ENCODE measurements at regions not wholly inside any gene's neighbourhood (a gene's known extent, or its start where the extent isn't known, plus 50 kb on each side); places are given as distances from the start of the nearest gene placed in this dataset.

DNA sequence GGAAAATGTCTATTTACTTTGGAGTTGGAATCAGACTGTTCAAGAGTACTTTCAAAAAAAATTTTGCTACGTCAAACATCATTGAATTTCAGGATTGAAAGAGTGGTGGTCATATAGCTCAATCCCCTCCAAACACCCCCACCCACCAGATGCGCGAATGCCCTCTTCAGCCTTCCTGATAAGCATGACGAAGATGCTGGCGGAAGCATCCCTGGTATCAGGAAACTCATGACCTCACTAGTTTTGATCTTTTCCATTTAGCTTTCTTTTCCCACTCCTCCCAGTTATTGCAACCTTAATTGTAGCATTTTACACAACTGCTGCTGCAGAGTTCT is 104.4 kb downstream of the LEPR start:
- TF ChIP-seq, protein P1, sequence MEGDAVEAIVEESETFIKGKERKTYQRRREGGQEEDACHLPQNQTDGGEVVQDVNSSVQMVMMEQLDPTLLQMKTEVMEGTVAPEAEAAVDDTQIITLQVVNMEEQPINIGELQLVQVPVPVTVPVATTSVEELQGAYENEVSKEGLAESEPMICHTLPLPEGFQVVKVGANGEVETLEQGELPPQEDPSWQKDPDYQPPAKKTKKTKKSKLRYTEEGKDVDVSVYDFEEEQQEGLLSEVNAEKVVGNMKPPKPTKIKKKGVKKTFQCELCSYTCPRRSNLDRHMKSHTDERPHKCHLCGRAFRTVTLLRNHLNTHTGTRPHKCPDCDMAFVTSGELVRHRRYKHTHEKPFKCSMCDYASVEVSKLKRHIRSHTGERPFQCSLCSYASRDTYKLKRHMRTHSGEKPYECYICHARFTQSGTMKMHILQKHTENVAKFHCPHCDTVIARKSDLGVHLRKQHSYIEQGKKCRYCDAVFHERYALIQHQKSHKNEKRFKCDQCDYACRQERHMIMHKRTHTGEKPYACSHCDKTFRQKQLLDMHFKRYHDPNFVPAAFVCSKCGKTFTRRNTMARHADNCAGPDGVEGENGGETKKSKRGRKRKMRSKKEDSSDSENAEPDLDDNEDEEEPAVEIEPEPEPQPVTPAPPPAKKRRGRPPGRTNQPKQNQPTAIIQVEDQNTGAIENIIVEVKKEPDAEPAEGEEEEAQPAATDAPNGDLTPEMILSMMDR (IDR thresholded peaks at IDR 0.05; ENCODE audit: unreplicated experiment in 3 of 3): no peak
- Mint-ChIP-seq H3K4me1 (peaks cover 11% of the 10 kb centered on the region), H3K9me3 (no peaks in the 10 kb centered on the region), H3K36me3 (ENCODE audit: low read depth) (no peaks in the 10 kb centered on the region), H3K4me3 (peak overlapping the region; percentile 28 to 80 (median 56)), H3K27me3 (ENCODE audit: low read depth) (peaks cover 53% of the 10 kb centered on the region), H3K27ac (no peak overlapping the region)

DNA sequence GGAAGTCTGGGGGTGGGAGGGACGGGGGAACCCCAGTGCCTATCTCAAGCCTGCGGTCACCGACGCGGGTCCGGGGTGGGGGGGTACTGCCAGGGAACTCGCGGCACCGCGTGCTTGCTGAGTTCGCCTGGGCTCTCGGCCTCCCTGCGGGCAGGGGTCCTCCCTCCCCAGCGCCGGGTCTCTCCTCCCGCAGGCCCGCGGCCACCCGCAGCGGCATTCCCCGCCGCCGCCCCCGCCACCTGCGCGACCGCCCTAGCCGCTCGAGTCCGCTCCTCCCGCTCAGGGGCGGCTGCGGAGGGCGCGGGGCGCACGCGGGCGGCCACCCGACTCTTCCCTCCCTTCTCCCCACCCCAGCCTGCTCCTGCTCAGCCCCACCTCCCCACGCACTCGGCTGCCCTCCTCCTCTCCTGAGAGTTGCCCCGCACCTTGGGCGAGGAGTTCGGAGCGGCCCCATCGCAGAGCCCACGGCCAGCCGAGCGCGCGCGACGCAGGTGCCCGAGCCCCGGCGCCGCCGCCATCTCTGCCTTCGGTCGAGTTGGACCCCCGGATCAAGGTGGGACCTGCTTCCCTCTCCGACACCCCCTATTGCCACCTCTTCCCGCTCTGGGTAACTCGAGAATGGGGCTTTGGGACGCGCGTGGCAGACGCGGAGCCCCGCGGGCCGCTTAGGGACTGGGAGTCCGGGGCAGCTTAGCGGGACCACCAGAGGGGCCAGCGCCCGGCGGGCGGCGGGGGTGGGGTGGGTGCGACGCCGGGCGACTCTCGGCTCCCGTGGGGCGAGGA is 105.0 kb downstream of the LEPR start:
- H3K27me3 Mint-ChIP-seq (ENCODE audit: low read depth): peaks cover 53% of the 10 kb centered on the region
- TF ChIP-seq, protein P1 (IDR thresholded peaks at IDR 0.05; ENCODE audit: unreplicated experiment in 3 of 3): no peak
- no peaks in the 10 kb centered on the region for H3K36me3 Mint-ChIP-seq (ENCODE audit: low read depth)
- peak overlapping the region; percentile 56 to 81 (median 64) for H3K4me3 Mint-ChIP-seq
- H3K27ac Mint-ChIP-seq: no peak overlapping the region
- H3K9me3 Mint-ChIP-seq: no peaks in the 10 kb centered on the region
- H3K4me1 Mint-ChIP-seq: peaks cover 11% of the 10 kb centered on the region

DNA sequence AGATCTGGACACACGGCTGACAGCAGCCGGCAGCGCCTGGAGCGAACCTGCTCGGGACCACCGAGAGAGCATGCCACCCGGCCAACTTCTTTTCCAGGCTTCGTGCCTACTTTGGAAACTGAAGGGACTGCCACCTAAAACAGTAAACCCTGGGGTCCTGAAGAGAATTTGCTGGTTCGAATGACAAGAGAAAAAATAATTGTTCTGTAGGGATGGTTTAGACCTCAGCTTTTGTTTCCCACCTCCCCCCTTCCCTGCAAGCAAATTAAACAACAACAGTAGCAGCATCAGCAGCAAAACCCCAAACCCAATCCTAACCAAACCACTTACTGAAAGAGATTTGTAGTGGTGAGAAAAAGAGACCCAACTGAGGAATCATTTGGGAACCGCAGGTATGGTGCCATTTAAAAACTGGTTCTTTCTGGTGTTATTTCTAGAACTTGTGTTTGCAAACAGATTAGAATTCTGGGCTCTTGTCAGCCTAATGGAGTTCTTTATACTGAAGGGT is 105.6 kb downstream of the LEPR start:
- Mint-ChIP-seq H3K27me3 (ENCODE audit: low read depth) (peaks cover 54% of the 10 kb centered on the region), H3K4me1 (peaks cover 11% of the 10 kb centered on the region), H3K27ac (no peak overlapping the region), H3K4me3 (peak overlapping the region; percentile 64 to 82 (median 81)), H3K9me3 (no peaks in the 10 kb centered on the region), H3K36me3 (ENCODE audit: low read depth) (no peaks in the 10 kb centered on the region)
- TF ChIP-seq, protein P1 (IDR thresholded peaks at IDR 0.05; ENCODE audit: unreplicated experiment in 3 of 3): no peak

DNA sequence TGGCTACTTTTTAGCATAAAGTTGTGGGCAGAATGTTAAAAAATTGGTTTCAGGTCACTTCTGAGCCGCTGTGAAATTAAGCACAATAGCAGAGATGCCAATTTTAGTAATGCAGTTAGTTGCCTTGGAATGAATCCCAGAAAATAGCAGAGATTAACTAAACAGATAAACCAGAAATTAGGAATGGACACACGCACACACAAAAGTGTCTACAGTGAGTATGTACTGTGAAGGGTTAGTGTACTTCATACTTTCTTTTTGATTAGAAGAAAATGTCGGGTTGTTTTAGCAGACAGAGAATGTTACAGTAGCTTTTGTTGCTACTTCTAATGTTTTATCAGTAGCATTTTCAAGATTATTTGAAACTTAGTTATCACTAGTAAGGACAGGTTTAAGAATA is 106.7 kb downstream of the LEPR start:
- TF ChIP-seq, protein P1 (IDR thresholded peaks at IDR 0.05; ENCODE audit: unreplicated experiment in 3 of 3): no peak

DNA sequence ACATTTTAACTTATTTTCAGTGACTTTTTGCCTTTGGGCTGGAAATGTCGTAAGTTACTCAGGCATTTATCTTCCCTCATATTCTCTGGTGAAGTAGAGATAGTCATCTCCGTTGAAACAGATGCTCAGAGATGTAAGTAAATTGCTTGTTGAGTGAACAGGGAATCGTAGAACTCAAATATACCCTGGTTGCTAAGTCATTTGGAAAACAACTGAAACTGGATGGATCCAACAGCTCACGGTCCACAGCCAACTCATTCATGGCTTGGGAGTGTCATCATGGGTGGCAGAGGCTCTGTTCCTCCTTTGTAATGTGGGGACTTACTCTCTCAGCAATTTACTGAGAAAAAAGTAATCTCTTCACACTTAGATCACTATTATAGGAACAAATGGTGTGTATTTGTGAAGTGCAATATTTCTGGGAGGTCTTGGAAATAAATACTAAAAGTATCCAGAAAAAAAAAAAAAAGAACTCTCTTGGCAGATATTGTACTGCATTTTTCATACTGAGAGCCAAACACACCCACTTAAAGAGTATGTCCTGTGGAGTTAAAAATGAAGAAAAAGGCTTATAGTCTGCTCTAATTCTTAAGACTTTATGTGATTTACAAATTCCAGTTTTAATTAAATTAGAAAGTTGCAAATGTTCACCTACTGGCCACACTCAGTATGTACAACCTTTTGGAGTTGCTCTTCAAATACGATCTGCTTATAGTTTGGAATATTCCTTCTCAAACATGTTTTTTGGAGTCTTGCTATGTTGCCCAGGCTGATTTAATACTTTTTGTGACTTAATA is 107.4 kb downstream of the LEPR start:
- peak overlapping the region in 2 of 3 experiments; percentile 38 to 60 for H3K27ac Mint-ChIP-seq
- TF ChIP-seq, protein P1 (IDR thresholded peaks at IDR 0.05; ENCODE audit: unreplicated experiment in 3 of 3): peak; percentile 21 to 36 (median 22)
- peaks cover 8% of the 10 kb centered on the region for H3K9me3 Mint-ChIP-seq
- peak overlapping the region in 2 of 3 experiments; percentile 46 to 72 for H3K4me3 Mint-ChIP-seq
- H3K27me3 Mint-ChIP-seq (ENCODE audit: low read depth): peaks cover 48% of the 10 kb centered on the region
- H3K4me1 Mint-ChIP-seq: peaks cover 11% of the 10 kb centered on the region
- H3K36me3 Mint-ChIP-seq (ENCODE audit: low read depth): peaks cover 3% of the 10 kb centered on the region

More for the DNA sequence above, 106.7 kb downstream of the LEPR start:
- Mint-ChIP-seq H3K4me1 (peaks cover 11% of the 10 kb centered on the region), H3K9me3 (peaks cover 3% of the 10 kb centered on the region), H3K27ac (peak overlapping the region in 2 of 3 experiments; percentile 4 to 60), H3K4me3 (peak overlapping the region in 2 of 3 experiments; percentile 33 to 82), H3K36me3 (ENCODE audit: low read depth) (no peaks in the 10 kb centered on the region), H3K27me3 (ENCODE audit: low read depth) (peaks cover 55% of the 10 kb centered on the region)
